ENCODE measurements at regions not wholly inside any gene's neighbourhood (a gene's known extent, or its start where the extent isn't known, plus 50 kb on each side); places are given as distances from the start of the nearest gene placed in this dataset.

DNA sequence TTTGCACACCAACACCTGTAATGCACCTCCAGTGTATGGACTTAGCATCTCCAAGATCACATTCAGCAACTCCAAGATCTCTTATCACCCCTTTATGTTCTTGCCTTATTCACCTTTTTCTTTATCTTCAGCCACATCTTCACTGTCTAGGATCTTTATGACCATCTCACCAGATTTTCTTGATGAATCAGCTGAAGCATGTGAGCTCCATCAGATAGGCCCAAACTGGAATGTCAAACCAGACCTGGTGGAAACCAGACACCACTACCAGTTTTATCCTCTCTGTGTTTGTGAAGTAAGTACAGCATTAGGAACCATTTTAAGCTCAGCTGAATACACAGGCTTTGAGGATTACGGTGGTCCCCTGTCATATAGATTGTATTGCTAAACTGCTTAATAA lies 330.4 kb upstream of the NDN start:
- Histone ChIP-seq H3K4me1 (ENCODE audit: insufficient read depth, low read length) (no peaks in the 10 kb centered on the region), H3K9ac (ENCODE audit: low read length) (no peak overlapping the region), H3K79me2 (ENCODE audit: insufficient read depth, low read length) (no peaks in the 10 kb centered on the region), H3K36me3 (ENCODE audit: insufficient read depth, low read length) (no peaks in the 10 kb centered on the region), H2AFZ (ENCODE audit: low read depth, low read length) (no peak overlapping the region), H3K27ac (ENCODE audit: low read depth, low read length) (no peak overlapping the region), H3K4me3 (ENCODE audit: insufficient read depth, low read depth, low read length) (no peak overlapping the region), H3K27me3 (ENCODE audit: insufficient read depth, low read length) (no peaks in the 10 kb centered on the region), H4K20me1 (ENCODE audit: insufficient read depth, low read length) (no peaks in the 10 kb centered on the region), H3K9me3 (ENCODE audit: insufficient read depth, low read depth, low read length) (no peaks in the 10 kb centered on the region), H3K4me2 (ENCODE audit: low read length) (no peak overlapping the region)
- no peak for DNase-seq (ENCODE audit: low read depth)
- Mint-ChIP-seq H3K36me3 (ENCODE audit: low read depth, unreplicated experiment) (no peaks in the 10 kb centered on the region), H3K27ac (ENCODE audit: unreplicated experiment) (no peak overlapping the region), H3K4me1 (ENCODE audit: low read depth, unreplicated experiment) (no peaks in the 10 kb centered on the region), H3K27me3 (ENCODE audit: low read depth, unreplicated experiment) (no peaks in the 10 kb centered on the region), H3K4me3 (ENCODE audit: unreplicated experiment) (no peak overlapping the region), H3K9me3 (ENCODE audit: unreplicated experiment) (no peaks in the 10 kb centered on the region)
- FAIRE-seq, result no peak
- TF ChIP-seq, protein P1, sequence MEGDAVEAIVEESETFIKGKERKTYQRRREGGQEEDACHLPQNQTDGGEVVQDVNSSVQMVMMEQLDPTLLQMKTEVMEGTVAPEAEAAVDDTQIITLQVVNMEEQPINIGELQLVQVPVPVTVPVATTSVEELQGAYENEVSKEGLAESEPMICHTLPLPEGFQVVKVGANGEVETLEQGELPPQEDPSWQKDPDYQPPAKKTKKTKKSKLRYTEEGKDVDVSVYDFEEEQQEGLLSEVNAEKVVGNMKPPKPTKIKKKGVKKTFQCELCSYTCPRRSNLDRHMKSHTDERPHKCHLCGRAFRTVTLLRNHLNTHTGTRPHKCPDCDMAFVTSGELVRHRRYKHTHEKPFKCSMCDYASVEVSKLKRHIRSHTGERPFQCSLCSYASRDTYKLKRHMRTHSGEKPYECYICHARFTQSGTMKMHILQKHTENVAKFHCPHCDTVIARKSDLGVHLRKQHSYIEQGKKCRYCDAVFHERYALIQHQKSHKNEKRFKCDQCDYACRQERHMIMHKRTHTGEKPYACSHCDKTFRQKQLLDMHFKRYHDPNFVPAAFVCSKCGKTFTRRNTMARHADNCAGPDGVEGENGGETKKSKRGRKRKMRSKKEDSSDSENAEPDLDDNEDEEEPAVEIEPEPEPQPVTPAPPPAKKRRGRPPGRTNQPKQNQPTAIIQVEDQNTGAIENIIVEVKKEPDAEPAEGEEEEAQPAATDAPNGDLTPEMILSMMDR (IDR thresholded peaks at IDR 0.05; ENCODE audit: insufficient read depth, low read depth, low read length), result no peak
- no peak for TF ChIP-seq EZH2 (IDR thresholded peaks at IDR 0.05; ENCODE audit: insufficient read depth, low read length)

DNA sequence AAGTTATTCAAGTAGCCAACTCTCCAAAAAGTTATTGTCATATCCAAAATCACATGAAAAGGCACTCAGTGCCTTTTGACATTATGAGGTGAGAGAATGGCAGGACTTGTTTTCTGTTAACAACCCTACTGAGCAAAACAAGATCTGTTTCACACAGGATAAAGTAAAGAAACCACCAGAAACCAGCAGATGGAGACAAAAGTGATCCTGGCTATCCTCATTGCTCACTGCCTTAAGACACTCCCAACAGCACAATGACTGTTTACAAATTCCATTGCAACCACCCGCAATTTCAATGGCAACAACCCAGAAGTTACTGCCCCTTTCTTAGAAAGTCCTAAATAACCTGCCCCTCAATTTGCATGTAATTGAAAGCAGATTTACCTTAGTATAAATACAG lies 352.6 kb upstream of the NDN start:
- H4K20me1 ChIP-seq (ENCODE audit: insufficient read depth, low read length), result no peaks in the 10 kb centered on the region
- no peak for FAIRE-seq
- no peak overlapping the region for H3K27ac Mint-ChIP-seq (ENCODE audit: unreplicated experiment)

DNA sequence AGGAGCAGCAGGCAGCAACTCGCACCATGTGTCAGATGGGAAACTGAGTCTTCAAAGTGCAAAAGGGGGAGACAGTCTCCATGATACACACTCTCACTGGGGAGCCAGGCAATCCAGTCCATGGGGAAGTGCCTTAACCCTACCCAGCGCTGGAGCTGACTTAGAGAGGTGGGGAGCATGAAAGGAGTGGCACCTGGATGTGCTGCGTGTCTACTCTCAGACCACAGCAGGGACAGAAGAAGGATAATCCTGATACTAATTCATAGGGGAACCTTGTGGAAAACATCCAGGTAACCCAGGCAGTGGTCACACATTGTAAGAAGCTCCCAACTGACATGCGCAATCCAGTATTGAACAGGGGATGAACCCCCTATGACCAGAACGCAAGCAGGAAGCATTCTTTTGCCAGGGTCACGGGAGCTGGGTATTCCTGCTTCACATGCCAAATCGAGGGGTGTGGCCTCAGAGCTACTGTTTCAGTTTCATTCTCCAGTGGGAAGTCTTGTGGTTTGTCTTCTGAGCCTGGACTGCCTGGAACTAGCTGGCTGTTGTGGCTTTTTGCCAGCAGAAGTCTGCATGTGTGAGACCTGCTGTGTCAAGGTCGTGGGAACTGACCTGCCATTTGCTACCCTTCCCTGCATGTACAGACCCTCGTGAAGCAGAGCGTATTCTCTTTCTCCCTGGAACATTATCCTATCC lies 367.6 kb upstream of the NDN start:
- Mint-ChIP-seq H3K4me3 (ENCODE audit: unreplicated experiment) (no peak overlapping the region), H3K27ac (ENCODE audit: unreplicated experiment) (peak overlapping the region; percentile 28), H3K27me3 (ENCODE audit: low read depth, unreplicated experiment) (no peaks in the 10 kb centered on the region), H3K4me1 (ENCODE audit: low read depth, unreplicated experiment) (peaks cover 9% of the 10 kb centered on the region), H3K36me3 (ENCODE audit: low read depth, unreplicated experiment) (no peaks in the 10 kb centered on the region), H3K9me3 (ENCODE audit: unreplicated experiment) (peaks cover 3% of the 10 kb centered on the region)
- H3K4me1 ChIP-seq (ENCODE audit: insufficient read depth, low read length), result no peaks in the 10 kb centered on the region
- no peak overlapping the region for H3K27ac ChIP-seq (ENCODE audit: low read depth, low read length)
- H3K27me3 ChIP-seq (ENCODE audit: insufficient read depth, low read length), result no peaks in the 10 kb centered on the region
- FAIRE-seq (no peak), DNase-seq (ENCODE audit: low read depth) (no peak)
- H2AFZ ChIP-seq (ENCODE audit: low read depth, low read length), result no peak overlapping the region
- no peaks in the 10 kb centered on the region for H3K79me2 ChIP-seq (ENCODE audit: insufficient read depth, low read length)
- no peaks in the 10 kb centered on the region for H3K36me3 ChIP-seq (ENCODE audit: insufficient read depth, low read length)
- no peaks in the 10 kb centered on the region for H4K20me1 ChIP-seq (ENCODE audit: insufficient read depth, low read length)
- no peak overlapping the region for H3K4me3 ChIP-seq (ENCODE audit: insufficient read depth, low read depth, low read length)
- H3K9ac ChIP-seq (ENCODE audit: low read length), result no peak overlapping the region
- no peak for TF ChIP-seq EZH2 (IDR thresholded peaks at IDR 0.05; ENCODE audit: insufficient read depth, low read length)
- TF ChIP-seq, protein P1 (IDR thresholded peaks at IDR 0.05; ENCODE audit: insufficient read depth, low read depth, low read length), result no peak
- H3K9me3 ChIP-seq (ENCODE audit: insufficient read depth, low read depth, low read length), result no peaks in the 10 kb centered on the region
- no peak overlapping the region for H3K4me2 ChIP-seq (ENCODE audit: low read length)

More for the DNA sequence above, 352.6 kb upstream of the NDN start:
- H3K4me3 Mint-ChIP-seq (ENCODE audit: unreplicated experiment), result no peak overlapping the region
- no peak for DNase-seq (ENCODE audit: low read depth)
- Histone ChIP-seq H3K9me3 (ENCODE audit: insufficient read depth, low read depth, low read length) (no peaks in the 10 kb centered on the region), H3K36me3 (ENCODE audit: insufficient read depth, low read length) (no peaks in the 10 kb centered on the region), H3K9ac (ENCODE audit: low read length) (no peak overlapping the region), H3K4me3 (ENCODE audit: insufficient read depth, low read depth, low read length) (no peak overlapping the region), H3K27me3 (ENCODE audit: insufficient read depth, low read length) (no peaks in the 10 kb centered on the region), H3K27ac (ENCODE audit: low read depth, low read length) (no peak overlapping the region), H3K4me1 (ENCODE audit: insufficient read depth, low read length) (no peaks in the 10 kb centered on the region), H3K79me2 (ENCODE audit: insufficient read depth, low read length) (no peaks in the 10 kb centered on the region), H3K4me2 (ENCODE audit: low read length) (no peak overlapping the region), H2AFZ (ENCODE audit: low read depth, low read length) (no peak overlapping the region)
- no peaks in the 10 kb centered on the region for H3K36me3 Mint-ChIP-seq (ENCODE audit: low read depth, unreplicated experiment)
- peaks cover 2% of the 10 kb centered on the region for H3K9me3 Mint-ChIP-seq (ENCODE audit: unreplicated experiment)
- TF ChIP-seq EZH2 (IDR thresholded peaks at IDR 0.05; ENCODE audit: insufficient read depth, low read length), result no peak
- TF ChIP-seq, protein P1 (IDR thresholded peaks at IDR 0.05; ENCODE audit: insufficient read depth, low read depth, low read length), result peak; percentile 9
- H3K4me1 Mint-ChIP-seq (ENCODE audit: low read depth, unreplicated experiment), result no peaks in the 10 kb centered on the region
- no peaks in the 10 kb centered on the region for H3K27me3 Mint-ChIP-seq (ENCODE audit: low read depth, unreplicated experiment)
